Neural progenitor cell (in vitro differentiated cells): ENCODE measurements at regions not wholly inside any gene's neighbourhood (a gene's known extent, or its start where the extent isn't known, plus 50 kb on each side); places are given as distances from the start of the nearest gene placed in this dataset.
A peak's percentile ranks its signal among the peaks of the same experiment; 100 is the strongest.

Experiments used
- CTCF ChIP-seq: fragments of 200-600 bp; sonication (generic); IDR thresholded peaks from 2 replicates; pipeline ENCODE4 v1.5.1; 2017; ENCODE audit warnings: antibody characterized with exemption, mild to moderate bottlenecking
- EZH2 ChIP-seq: fragments of 200-600 bp; sonication (generic); IDR thresholded peaks from 2 replicates; pipeline ENCODE4 v1.6.1; 2017; ENCODE audit warnings: antibody characterized with exemption, mild to moderate bottlenecking, moderate library complexity
- EZH2phosphoT487 ChIP-seq: fragments of 200-600 bp; sonication (generic); IDR thresholded peaks from 2 replicates; pipeline ENCODE4 v1.6.1; 2017; ENCODE audit warnings: antibody characterized with exemption

- TF ChIP-seq CTCF, result peak; percentile 60
- no peak for TF ChIP-seq EZH2
- TF ChIP-seq EZH2phosphoT487, result no peak
Observed at GRCh38 chr3:107938143-107938542, 152.7 kb downstream of the CD47 start.
